KMS-11 (cell line): ENCODE measurements at regions not wholly inside any gene's neighbourhood (a gene's known extent, or its start where the extent isn't known, plus 50 kb on each side); places are given as distances from the start of the nearest gene placed in this dataset.

ENCODE experiments used
- H2AFZ ChIP-seq: fragments of 200-600 bp; sonication (generic); 2 replicates; pipeline ENCODE4 v1.6.1; 2016; ENCODE audit warnings: antibody characterized with exemption, mixed run types, low read depth
- H3K27ac ChIP-seq: fragments of 200-600 bp; sonication (generic); 2 replicates; pipeline ENCODE4 v1.6.1; 2016; ENCODE audit warnings: mild to moderate bottlenecking, mixed run types
- H3K27me3 ChIP-seq: fragments of 200-600 bp; sonication (generic); 2 replicates; pipeline ENCODE4 v1.6.1; 2017; ENCODE audit warnings: mild to moderate bottlenecking, low read depth, mixed run types, moderate library complexity; ENCODE audit not compliant: insufficient read depth
- H3K36me3 ChIP-seq: fragments of 200-600 bp; sonication (generic); 2 replicates; pipeline ENCODE4 v1.6.1; 2017; ENCODE audit warnings: mild to moderate bottlenecking, mixed run types; ENCODE audit not compliant: insufficient read depth
- H3K4me1 ChIP-seq: fragments of 200-600 bp; sonication (generic); 2 replicates; pipeline ENCODE4 v1.6.1; 2016; ENCODE audit warnings: mild to moderate bottlenecking, low read depth, mixed run types; ENCODE audit not compliant: poor library complexity, severe bottlenecking
- H3K4me2 ChIP-seq: fragments of 200-600 bp; sonication (generic); 2 replicates; pipeline ENCODE4 v1.7.0; 2016; ENCODE audit warnings: mild to moderate bottlenecking, mixed run types
- H3K4me3 ChIP-seq: fragments of 200-600 bp; sonication (generic); IDR thresholded peaks from 2 replicates; pipeline ENCODE4 v1.6.1; 2017; ENCODE audit warnings: low read depth, low read length, mixed read lengths; ENCODE audit not compliant: insufficient read depth
- H3K79me2 ChIP-seq: fragments of 200-600 bp; sonication (generic); 2 replicates; pipeline ENCODE4 v1.6.1; 2016; ENCODE audit warnings: low read depth, mixed run types; ENCODE audit not compliant: insufficient read depth
- H3K9ac ChIP-seq: fragments of 200-600 bp; sonication (generic); 2 replicates; pipeline ENCODE4 v1.6.1; 2016; ENCODE audit warnings: mild to moderate bottlenecking, mixed run types
- H4K20me1 ChIP-seq: fragments of 200-600 bp; sonication (generic); 2 replicates; pipeline ENCODE4 v1.6.1; 2016; ENCODE audit warnings: mild to moderate bottlenecking, mixed run types; ENCODE audit not compliant: insufficient read depth
- CTCF ChIP-seq: fragments of 200-600 bp; sonication (generic); conservative IDR thresholded peaks from 2 replicates; pipeline ENCODE4 v1.6.1; 2017; ENCODE audit warnings: low read depth, mild to moderate bottlenecking, antibody characterized with exemption, low read length, moderate library complexity, mixed read lengths

GRCh38 chr18:59087391-59087790 is 52.3 kb upstream of the SEC11C start:
- H3K4me3 ChIP-seq: no peak overlapping the region
- H3K4me2 ChIP-seq: peak overlapping the region; percentile 61
- TF ChIP-seq CTCF: no peak
- peak overlapping the region; percentile 93 for H3K27ac ChIP-seq
- peak overlapping the region; percentile 38 for H2AFZ ChIP-seq
- peak overlapping the region; percentile 56; the same call in 1 of the 2 replicates for H3K9ac ChIP-seq
- no peaks in the 10 kb centered on the region for H3K36me3 ChIP-seq
- H3K79me2 ChIP-seq: no peaks in the 10 kb centered on the region
- H3K4me1 ChIP-seq: peaks cover 74% of the 10 kb centered on the region
- H3K27me3 ChIP-seq: no peaks in the 10 kb centered on the region
- H4K20me1 ChIP-seq: no peaks in the 10 kb centered on the region
